T-helper 2 cell treated with Interferon-gamma antibody and Interleukin-4, amounts not matched to agents 5 μg/mL and 100 μg/mL, for 36 hours (primary cell): ENCODE measurements at regions not wholly inside any gene's neighbourhood (a gene's known extent, or its start where the extent isn't known, plus 50 kb on each side); places are given as distances from the start of the nearest gene placed in this dataset.

Source experiments
- DNase-seq: peaks from one replicate; pipeline ENCODE4 v3.0.0; 2021; ENCODE audit warnings: low spot score
- H3K27ac Mint-ChIP-seq: one replicate; pipeline ENCODE4 v1.8.0; 2021; ENCODE audit warnings: mild to moderate bottlenecking, mixed read lengths
- H3K27me3 Mint-ChIP-seq: one replicate; pipeline ENCODE4 v1.8.0; 2021; ENCODE audit warnings: low read depth, mixed read lengths
- H3K36me3 Mint-ChIP-seq: one replicate; pipeline ENCODE4 v1.8.0; 2021; ENCODE audit warnings: low read depth, mixed read lengths
- H3K4me1 Mint-ChIP-seq: one replicate; pipeline ENCODE4 v1.8.0; 2021; ENCODE audit warnings: low read depth, mixed read lengths
- H3K4me3 Mint-ChIP-seq: one replicate; pipeline ENCODE4 v1.8.0; 2022; ENCODE audit warnings: mild to moderate bottlenecking, moderate library complexity, mixed read lengths
- H3K9me3 Mint-ChIP-seq: one replicate; pipeline ENCODE4 v1.8.0; 2021; ENCODE audit warnings: mixed read lengths

- H3K36me3 Mint-ChIP-seq = no peaks in the 10 kb centered on the region
- no peak for DNase-seq
- no peaks in the 10 kb centered on the region for H3K27me3 Mint-ChIP-seq
- H3K4me3 Mint-ChIP-seq = no peak overlapping the region
- no peaks in the 10 kb centered on the region for H3K9me3 Mint-ChIP-seq
- H3K27ac Mint-ChIP-seq = no peak overlapping the region
- no peaks in the 10 kb centered on the region for H3K4me1 Mint-ChIP-seq
Observed at GRCh38 chr22:48261048-48261621, 1498.7 kb downstream of the TBC1D22A start.

GRCh38 chr22:48259991-48260670 is 1497.7 kb downstream of the TBC1D22A start:
- Mint-ChIP-seq H3K4me1 (no peaks in the 10 kb centered on the region), H3K4me3 (no peak overlapping the region), H3K27me3 (no peaks in the 10 kb centered on the region)

GRCh38 chr22:48258811-48259210 is 1496.4 kb downstream of the TBC1D22A start:
- Mint-ChIP-seq H3K9me3 (no peaks in the 10 kb centered on the region), H3K36me3 (no peaks in the 10 kb centered on the region), H3K27me3 (no peaks in the 10 kb centered on the region), H3K4me1 (no peaks in the 10 kb centered on the region), H3K27ac (no peak overlapping the region), H3K4me3 (no peak overlapping the region)
- DNase-seq = no peak

More at GRCh38 chr22:48259991-48260670, 1497.7 kb downstream of the TBC1D22A start:
- Mint-ChIP-seq H3K36me3 (no peaks in the 10 kb centered on the region), H3K9me3 (no peaks in the 10 kb centered on the region), H3K27ac (no peak overlapping the region)
- DNase-seq = no peak

GRCh38 chr22:48258064-48258701 is 1495.7 kb downstream of the TBC1D22A start:
- Mint-ChIP-seq H3K9me3 (no peaks in the 10 kb centered on the region), H3K4me3 (no peak overlapping the region), H3K27ac (no peak overlapping the region), H3K36me3 (no peaks in the 10 kb centered on the region), H3K27me3 (no peaks in the 10 kb centered on the region), H3K4me1 (no peaks in the 10 kb centered on the region)
- no peak for DNase-seq

DNA sequence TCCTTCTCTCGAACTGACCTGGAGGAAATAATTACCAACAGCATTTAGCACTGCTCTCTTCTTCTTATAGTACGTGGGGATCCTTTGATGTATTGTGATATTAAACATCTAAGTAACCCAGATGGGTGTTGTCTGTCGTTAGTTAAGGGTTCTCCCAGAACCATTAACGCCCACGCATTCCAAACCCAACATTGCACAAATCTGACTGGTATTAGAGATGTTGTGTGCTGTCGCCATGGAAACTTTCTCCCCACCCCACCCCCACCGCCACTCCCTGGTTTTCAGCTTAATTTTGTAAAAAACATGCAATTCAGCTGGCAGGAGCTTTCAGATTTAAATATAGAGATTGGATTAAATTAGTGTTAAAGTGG is 1495.2 kb downstream of the TBC1D22A start:
- Mint-ChIP-seq H3K36me3 (no peaks in the 10 kb centered on the region), H3K9me3 (no peaks in the 10 kb centered on the region), H3K4me3 (no peak overlapping the region), H3K4me1 (no peaks in the 10 kb centered on the region), H3K27ac (no peak overlapping the region), H3K27me3 (no peaks in the 10 kb centered on the region)
- DNase-seq = no peak

DNA sequence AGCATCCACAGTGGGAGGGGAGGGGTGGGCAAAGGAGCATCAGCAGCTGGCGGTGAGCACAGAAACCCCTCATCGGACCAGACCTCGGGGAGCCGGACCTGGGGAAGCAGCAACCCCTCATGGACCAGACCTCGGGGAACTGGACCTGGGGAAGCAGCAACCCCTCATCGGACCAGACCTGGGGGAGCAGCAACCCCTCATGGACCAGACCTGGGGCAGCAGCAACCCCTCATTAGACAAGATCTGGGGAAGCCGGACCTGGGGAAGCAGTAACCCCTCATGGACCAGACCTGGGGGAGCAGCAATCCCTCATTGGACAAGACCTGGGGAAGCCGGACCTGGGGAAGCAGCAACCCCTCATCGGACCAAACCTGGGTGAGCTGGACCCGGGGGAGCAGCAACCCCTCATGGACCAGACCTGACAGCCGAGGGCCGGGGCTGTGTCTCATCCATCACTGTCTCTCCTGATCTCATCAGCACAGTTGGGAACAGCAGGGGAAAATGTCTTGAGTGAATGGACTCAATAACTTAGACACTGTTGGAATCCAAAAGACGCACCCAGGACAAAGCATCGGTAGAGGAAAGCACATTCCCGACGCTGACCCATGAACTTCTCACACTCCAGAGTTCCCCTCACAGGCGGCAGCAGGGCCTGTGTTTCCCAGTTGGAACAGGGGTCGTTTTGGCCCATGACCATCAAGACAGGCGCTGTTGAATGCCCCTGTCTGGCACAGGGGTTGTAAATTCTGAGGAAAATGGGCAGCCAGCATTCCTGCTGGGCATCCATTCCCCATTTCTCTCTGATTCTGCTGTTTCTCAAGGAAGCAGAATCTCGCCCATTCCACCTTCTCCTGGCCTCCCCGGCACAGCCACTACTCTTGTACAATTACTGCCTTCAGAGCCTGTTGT is 1494.6 kb downstream of the TBC1D22A start:
- no peaks in the 10 kb centered on the region for H3K27me3 Mint-ChIP-seq
- H3K9me3 Mint-ChIP-seq = no peaks in the 10 kb centered on the region
- no peaks in the 10 kb centered on the region for H3K4me1 Mint-ChIP-seq
- DNase-seq = no peak
- no peak overlapping the region for H3K27ac Mint-ChIP-seq
- no peak overlapping the region for H3K4me3 Mint-ChIP-seq
- no peaks in the 10 kb centered on the region for H3K36me3 Mint-ChIP-seq

GRCh38 chr22:48256041-48256739 is 1493.7 kb downstream of the TBC1D22A start:
- Mint-ChIP-seq H3K27me3 (no peaks in the 10 kb centered on the region), H3K27ac (no peak overlapping the region), H3K36me3 (no peaks in the 10 kb centered on the region), H3K9me3 (no peaks in the 10 kb centered on the region), H3K4me1 (no peaks in the 10 kb centered on the region), H3K4me3 (no peak overlapping the region)
- DNase-seq = no peak

DNA sequence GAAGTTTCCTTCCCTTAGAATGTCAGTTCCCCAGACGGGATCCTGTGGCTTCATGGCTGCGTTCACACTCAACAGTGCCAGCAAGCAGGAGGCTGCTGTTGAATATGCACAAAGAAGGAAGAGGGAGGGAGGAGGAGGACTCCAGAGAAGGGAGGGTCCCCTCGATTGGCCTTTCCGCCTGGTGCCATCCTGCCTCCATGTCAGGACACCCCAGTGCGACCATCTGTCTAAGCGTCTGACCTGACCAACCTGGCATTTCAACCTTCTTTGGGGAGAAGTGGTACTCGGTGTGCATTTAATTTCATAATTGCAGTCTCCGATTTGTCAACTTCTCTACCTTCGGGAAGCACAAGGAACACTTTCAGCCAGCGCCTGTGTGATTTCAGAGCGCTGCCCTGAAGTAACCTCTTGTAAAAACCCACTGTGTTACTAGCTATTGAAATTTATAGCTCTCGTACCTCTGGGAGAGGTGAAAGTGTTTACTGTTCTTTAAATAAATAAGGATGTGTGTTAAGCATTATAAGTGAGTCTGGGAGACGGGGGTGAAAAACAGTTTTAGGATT is 1491.9 kb downstream of the TBC1D22A start:
- Mint-ChIP-seq H3K4me1 (no peaks in the 10 kb centered on the region), H3K36me3 (no peaks in the 10 kb centered on the region), H3K27me3 (no peaks in the 10 kb centered on the region), H3K9me3 (no peaks in the 10 kb centered on the region), H3K27ac (no peak overlapping the region), H3K4me3 (no peak overlapping the region)
- no peak for DNase-seq

DNA sequence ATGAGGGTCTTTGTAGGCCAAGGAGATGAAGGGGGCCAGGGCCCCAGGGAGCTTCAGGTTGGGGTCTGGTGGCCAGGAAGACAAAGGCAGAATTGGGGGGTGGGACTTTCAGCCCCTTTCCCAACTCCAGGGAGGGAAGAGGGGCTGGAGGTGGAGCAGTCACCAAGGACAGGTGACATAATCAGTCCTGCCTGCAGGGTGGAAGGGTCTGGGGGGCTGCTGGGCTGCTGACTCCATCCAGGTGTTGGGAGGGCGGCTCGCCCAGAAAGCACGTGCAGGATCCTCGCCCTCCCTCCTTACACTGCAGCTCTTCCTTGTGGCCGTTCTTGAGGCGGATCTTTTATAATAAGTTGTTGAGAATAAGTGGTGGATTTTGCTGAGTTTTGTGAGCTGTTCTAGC is 1491.1 kb downstream of the TBC1D22A start:
- H3K36me3 Mint-ChIP-seq = no peaks in the 10 kb centered on the region
- no peaks in the 10 kb centered on the region for H3K27me3 Mint-ChIP-seq
- no peak for DNase-seq
- no peaks in the 10 kb centered on the region for H3K9me3 Mint-ChIP-seq
- no peaks in the 10 kb centered on the region for H3K4me1 Mint-ChIP-seq
- H3K27ac Mint-ChIP-seq = no peak overlapping the region
- H3K4me3 Mint-ChIP-seq = no peak overlapping the region

- DNase-seq = no peak
- no peak overlapping the region for H3K4me3 Mint-ChIP-seq
- no peaks in the 10 kb centered on the region for H3K9me3 Mint-ChIP-seq
- H3K27ac Mint-ChIP-seq = no peak overlapping the region
- no peaks in the 10 kb centered on the region for H3K27me3 Mint-ChIP-seq
- no peaks in the 10 kb centered on the region for H3K36me3 Mint-ChIP-seq
- no peaks in the 10 kb centered on the region for H3K4me1 Mint-ChIP-seq
Observed at GRCh38 chr22:48253136-48253535, 1490.7 kb downstream of the TBC1D22A start.

- Mint-ChIP-seq H3K27me3 (no peaks in the 10 kb centered on the region), H3K36me3 (no peaks in the 10 kb centered on the region)
Observed at GRCh38 chr22:48251629-48252028, 1489.2 kb downstream of the TBC1D22A start.

DNA sequence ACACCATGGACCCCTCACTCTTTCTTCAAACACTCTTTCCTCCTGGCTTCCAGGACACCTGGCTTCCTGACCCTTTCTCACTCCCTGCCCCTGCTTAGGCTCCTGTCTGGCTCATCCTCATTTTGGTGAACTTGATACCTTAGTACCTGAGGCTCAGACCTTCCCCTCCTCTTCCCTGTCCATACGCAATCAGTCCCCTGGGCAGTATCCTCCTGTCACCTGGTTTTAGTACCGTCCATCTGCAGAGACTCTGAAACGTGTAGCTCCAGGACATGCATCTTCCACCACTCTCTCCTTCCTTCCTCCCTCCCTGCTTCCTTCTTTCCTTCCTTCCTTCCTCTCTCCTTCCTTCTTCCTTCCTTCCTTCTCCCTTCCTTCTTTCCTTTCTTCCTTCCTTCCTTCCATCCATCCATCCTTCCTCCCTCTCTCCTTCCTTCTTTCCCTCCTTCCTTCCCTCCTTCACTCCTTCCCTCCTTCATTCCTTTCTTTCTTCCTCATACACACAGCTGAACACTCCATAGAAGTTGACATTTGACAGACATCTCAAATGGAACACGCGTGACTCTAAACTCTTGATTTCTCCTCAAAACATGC is 1488.6 kb downstream of the TBC1D22A start:
- Mint-ChIP-seq H3K4me1 (no peaks in the 10 kb centered on the region), H3K27ac (no peak overlapping the region), H3K9me3 (no peaks in the 10 kb centered on the region), H3K4me3 (no peak overlapping the region), H3K27me3 (no peaks in the 10 kb centered on the region), H3K36me3 (no peaks in the 10 kb centered on the region)
- no peak for DNase-seq

More at GRCh38 chr22:48251629-48252028, 1489.2 kb downstream of the TBC1D22A start:
- H3K27ac Mint-ChIP-seq = no peak overlapping the region
- DNase-seq = no peak
- H3K4me3 Mint-ChIP-seq = no peak overlapping the region
- H3K4me1 Mint-ChIP-seq = no peaks in the 10 kb centered on the region
- no peaks in the 10 kb centered on the region for H3K9me3 Mint-ChIP-seq

GRCh38 chr22:48250286-48250895 is 1487.9 kb downstream of the TBC1D22A start:
- no peaks in the 10 kb centered on the region for H3K9me3 Mint-ChIP-seq
- no peak overlapping the region for H3K4me3 Mint-ChIP-seq
- no peaks in the 10 kb centered on the region for H3K4me1 Mint-ChIP-seq
- no peaks in the 10 kb centered on the region for H3K36me3 Mint-ChIP-seq
- H3K27ac Mint-ChIP-seq = no peak overlapping the region
- H3K27me3 Mint-ChIP-seq = no peaks in the 10 kb centered on the region
- DNase-seq = no peak
